H1 (cell line): ENCODE measurements at regions not wholly inside any gene's neighbourhood (a gene's known extent, or its start where the extent isn't known, plus 50 kb on each side); places are given as distances from the start of the nearest gene placed in this dataset.

Source experiments
- CTCF ChIA-PET: fragments of 300-600 bp; sonication (Branson Sonifier 250); formaldehyde crosslinking; loops from one replicate; lab custom pipeline; 2021; ENCODE audit not compliant: partially characterized antibody; lab: Charles Lee
- POLR2A ChIA-PET: fragments of 300-600 bp; sonication (Branson Sonifier 250); formaldehyde crosslinking; loops from one replicate; lab custom pipeline; 2021; ENCODE audit warnings: inconsistent platforms; ENCODE audit not compliant: partially characterized antibody; lab: Charles Lee
- DNase-seq, 2 experiments: peaks; one replicate each; pipeline versions ENCODE4 v3.0.0 to v3.0.0-alpha.2; 2010 to 2022; ENCODE audit warnings: low spot score in 2 of 2, low read depth in 1 of 2, mixed read lengths in 1 of 2
- FAIRE-seq: peaks from 2 replicates; lab custom pipeline; 2011; peaks lifted over from hg19 to GRCh38; lab: Jason Lieb, UNC
- H2AFZ ChIP-seq: 2 replicates; pipeline ENCODE4 v1.8.1; 2012; ENCODE audit warnings: low read length, inconsistent platforms
- H2AK5ac ChIP-seq: 2 replicates; pipeline ENCODE4 v1.6.1; 2013; ENCODE audit warnings: low read depth, low read length
- H2BK120ac ChIP-seq: replicated peaks from 2 replicates; pipeline ENCODE3; 2013; ENCODE audit warnings: low read depth, low read length, inconsistent platforms
- H2BK12ac ChIP-seq: 2 replicates; pipeline ENCODE4 v1.6.1; 2013; ENCODE audit warnings: low read depth, low read length
- H2BK15ac ChIP-seq: 2 replicates; pipeline ENCODE4 v1.6.1; 2013; ENCODE audit warnings: low read length
- H2BK20ac ChIP-seq: 2 replicates; pipeline ENCODE4 v1.6.1; 2013; ENCODE audit warnings: low read length
- H2BK5ac ChIP-seq: 2 replicates; pipeline ENCODE4 v1.6.1; 2013; ENCODE audit warnings: low read depth, low read length
- H3K14ac ChIP-seq: 2 replicates; pipeline ENCODE4 v1.6.1; 2013; ENCODE audit warnings: inconsistent platforms; ENCODE audit not compliant: insufficient read length
- H3K18ac ChIP-seq: 2 replicates; pipeline ENCODE4 v1.6.1; 2013; ENCODE audit warnings: low read length; ENCODE audit errors: extremely low read depth
- H3K23ac ChIP-seq: 2 replicates; pipeline ENCODE4 v1.6.1; 2013; ENCODE audit warnings: inconsistent platforms; ENCODE audit not compliant: insufficient read length
- H3K23me2 ChIP-seq: 2 replicates; pipeline ENCODE4 v1.6.1; 2013; ENCODE audit warnings: low read depth, low read length
- H3K27ac ChIP-seq: 2 replicates; pipeline ENCODE4 v1.6.1; 2011; ENCODE audit warnings: low read depth, low read length, inconsistent platforms
- H3K27me3 ChIP-seq, 4 experiments: replicated peaks in 1 of 4; 1 replicate in 1 of 4; 2 replicates in 3 of 4; pipeline versions ENCODE4 v1.6.1 to v1.8.1; 2011 to 2013; ENCODE audit warnings: low read length in 3 of 4, mild to moderate bottlenecking in 3 of 4, inconsistent platforms in 2 of 4, mixed read lengths in 2 of 4, moderate library complexity in 1 of 4; ENCODE audit not compliant: control insufficient read depth in 3 of 4, insufficient read depth in 3 of 4; ENCODE audit errors: extremely low read depth in 1 of 4
- H3K36me3 ChIP-seq, 4 experiments: 2 replicates each; pipeline versions ENCODE4 v1.6.1 to v1.8.1; 2011 to 2013; ENCODE audit warnings: mild to moderate bottlenecking in 4 of 4, low read length in 3 of 4, moderate library complexity in 2 of 4, control low read depth in 1 of 4, inconsistent platforms in 1 of 4; ENCODE audit not compliant: insufficient read depth in 4 of 4, control insufficient read depth in 2 of 4
- H3K4ac ChIP-seq: replicated peaks from 2 replicates; pipeline ENCODE3; 2013; ENCODE audit warnings: low read length, low read depth, mixed read lengths, inconsistent platforms; ENCODE audit not compliant: insufficient read length
- H3K4me1 ChIP-seq, 4 experiments: replicated peaks in 1 of 4; 1 replicate in 1 of 4; 2 replicates in 3 of 4; pipeline versions ENCODE4 v1.6.1 to v1.8.1; 2011 to 2013; ENCODE audit warnings: low read length in 3 of 4, inconsistent platforms in 2 of 4, mixed read lengths in 1 of 4; ENCODE audit not compliant: insufficient read depth in 4 of 4, control insufficient read depth in 3 of 4
- H3K4me2 ChIP-seq, 2 experiments: 2 replicates each; pipeline versions ENCODE4 v1.6.1 to v1.8.1; 2011 to 2013; ENCODE audit warnings: low read depth in 2 of 2, low read length in 2 of 2, control low read depth in 1 of 2, inconsistent platforms in 1 of 2, mild to moderate bottlenecking in 1 of 2; ENCODE audit not compliant: insufficient read depth in 1 of 2
- H3K4me3 ChIP-seq, 4 experiments: fragments of 200-600, 300-600 bp in 1 of 4; sonication (generic), shearing (Covaris generic), sonication (Bioruptor Twin) in 1 of 4; 2 replicates each; pipeline versions ENCODE4 v1.5.1 to v1.8.1; 2011 to 2016; ENCODE audit warnings: low read length in 4 of 4, low read depth in 3 of 4, control low read depth in 2 of 4, inconsistent platforms in 2 of 4, mild to moderate bottlenecking in 2 of 4, mixed read lengths in 1 of 4, moderate library complexity in 1 of 4; ENCODE audit not compliant: insufficient read depth in 2 of 4; ENCODE audit errors: extremely low read depth in 1 of 4
- H3K56ac ChIP-seq: replicated peaks from 2 replicates; pipeline ENCODE3; 2013; ENCODE audit warnings: low read depth, mild to moderate bottlenecking, mixed read lengths, low read length, inconsistent platforms; ENCODE audit not compliant: insufficient read length
- H3K79me1 ChIP-seq: 2 replicates; pipeline ENCODE4 v1.6.1; 2013; ENCODE audit warnings: low read depth, low read length, control low read depth
- H3K79me2 ChIP-seq, 2 experiments: 2 replicates each; pipeline versions ENCODE4 v1.6.1 to v1.8.1; 2012 to 2013; ENCODE audit warnings: low read length in 2 of 2, mild to moderate bottlenecking in 2 of 2, inconsistent platforms in 1 of 2; ENCODE audit not compliant: insufficient read depth in 2 of 2, control insufficient read depth in 1 of 2
- H3K9ac ChIP-seq, 4 experiments: replicated peaks in 1 of 4; 1 replicate in 1 of 4; 2 replicates in 3 of 4; pipeline versions ENCODE4 v1.6.1 to v1.8.1; 2011 to 2013; ENCODE audit warnings: low read depth in 3 of 4, low read length in 3 of 4, control low read depth in 2 of 4, mild to moderate bottlenecking in 2 of 4, moderate library complexity in 2 of 4, inconsistent platforms in 1 of 4; ENCODE audit errors: extremely low read depth in 1 of 4
- H3K9me3 ChIP-seq, 2 experiments: 2 replicates each; pipeline versions ENCODE4 v1.6.1 to v1.8.1; 2012 to 2013; ENCODE audit warnings: mild to moderate bottlenecking in 2 of 2, moderate library complexity in 2 of 2, control low read depth in 1 of 2, inconsistent platforms in 1 of 2, low read depth in 1 of 2, low read length in 1 of 2, mixed read lengths in 1 of 2; ENCODE audit not compliant: insufficient read depth in 2 of 2
- H4K20me1 ChIP-seq, 2 experiments: replicated peaks in 1 of 2; 2 replicates each; pipeline versions ENCODE3 to v1.8.1; 2011 to 2013; ENCODE audit warnings: inconsistent platforms in 2 of 2, low read length in 2 of 2, mild to moderate bottlenecking in 1 of 2; ENCODE audit not compliant: insufficient read depth in 2 of 2, control insufficient read depth in 1 of 2
- H4K5ac ChIP-seq: 2 replicates; pipeline ENCODE4 v1.6.1; 2013; ENCODE audit warnings: low read length, low read depth, mixed read lengths, inconsistent platforms; ENCODE audit not compliant: insufficient read length
- H4K8ac ChIP-seq: 2 replicates; pipeline ENCODE4 v1.8.0; 2013; ENCODE audit warnings: mild to moderate bottlenecking, moderate library complexity, low read length, inconsistent platforms; ENCODE audit not compliant: insufficient read depth; ENCODE audit errors: extremely low read depth
- H4K91ac ChIP-seq: replicated peaks from 2 replicates; pipeline ENCODE3; 2013; ENCODE audit warnings: low read length, mixed read lengths, inconsistent platforms; ENCODE audit not compliant: insufficient read length
- ASH2L ChIP-seq: fragments of 200-600, 300-600 bp; sonication (generic); IDR thresholded peaks from one replicate; pipeline ENCODE4 v1.7.1; 2017; ENCODE audit warnings: low read length
- BACH1 ChIP-seq: IDR thresholded peaks from 2 replicates; pipeline ENCODE4 v1.6.1; 2012; ENCODE audit warnings: low read length, improper control_type of control experiment
- CBX5 ChIP-seq: fragments of 300-800, 300-1000 bp; sonication (generic); IDR thresholded peaks from 2 replicates; pipeline ENCODE4 v1.7.1; 2016; ENCODE audit warnings: antibody characterized with exemption, low read length, low read depth
- CTBP2 ChIP-seq: IDR thresholded peaks from 2 replicates; pipeline ENCODE4 v1.7.0; 2011; ENCODE audit warnings: borderline replicate concordance, mild to moderate bottlenecking, moderate library complexity, mixed read lengths, low read length; ENCODE audit not compliant: insufficient read depth, insufficient read length
- EGR1 ChIP-seq: IDR thresholded peaks from 2 replicates; pipeline ENCODE4 v1.6.1; 2011; ENCODE audit warnings: low read depth, low read length, borderline replicate concordance
- KDM4A ChIP-seq: IDR thresholded peaks from one replicate; pipeline ENCODE4 v1.7.1; 2012; ENCODE audit warnings: low read depth, mild to moderate bottlenecking, moderate library complexity, low read length, inconsistent platforms; ENCODE audit not compliant: severe bottlenecking
- MAX ChIP-seq: IDR thresholded peaks from 2 replicates; pipeline ENCODE4 v1.6.1; 2012; ENCODE audit warnings: inconsistent platforms
- POLR2A ChIP-seq, 2 experiments: IDR thresholded peaks; 1 replicate in 1 of 2; 2 replicates in 1 of 2; pipeline ENCODE4 v1.6.1; 2011; ENCODE audit warnings: low read depth in 2 of 2, low read length in 2 of 2, mild to moderate bottlenecking in 2 of 2; ENCODE audit errors: control extremely low read depth in 1 of 2
- RBBP5 ChIP-seq: IDR thresholded peaks from 2 replicates; pipeline ENCODE4 v1.7.1; 2012; ENCODE audit warnings: low read depth, mild to moderate bottlenecking, inconsistent platforms, low read length, moderate library complexity, borderline replicate concordance
- SAP30 ChIP-seq: fragments of 300-600 bp; sonication (generic); IDR thresholded peaks from 2 replicates; pipeline ENCODE4 v1.7.1; 2012; ENCODE audit warnings: low read length, moderate library complexity, mild to moderate bottlenecking, inconsistent platforms; ENCODE audit not compliant: insufficient read depth, insufficient replicate concordance
- SIRT6 ChIP-seq: IDR thresholded peaks from one replicate; pipeline ENCODE4 v1.7.1; 2012; ENCODE audit warnings: low read length, inconsistent platforms
- SIX5 ChIP-seq: IDR thresholded peaks from 2 replicates; pipeline ENCODE4 v1.6.1; 2011; ENCODE audit warnings: mild to moderate bottlenecking, low read depth, low read length
- TAF1 ChIP-seq: IDR thresholded peaks from 2 replicates; pipeline ENCODE4 v1.6.1; 2011; ENCODE audit warnings: mild to moderate bottlenecking, low read depth, low read length
- TBP ChIP-seq: IDR thresholded peaks from 2 replicates; pipeline ENCODE4 v1.6.1; 2011; ENCODE audit warnings: low read depth, low read length, improper control_type of control experiment
- USF2 ChIP-seq: IDR thresholded peaks from 2 replicates; pipeline ENCODE4 v1.6.1; 2011; ENCODE audit warnings: low read length, improper control_type of control experiment
- WGBS, 2 experiments: shearing (Covaris generic) in 1 of 2; methylation state at CpG; one replicate each; pipeline versions ENCODE4 v1.1.6 to v1.1.7; 2013 to 2015; ENCODE audit warnings: low lambda C conversion rate in 2 of 2, mixed read lengths in 2 of 2, inconsistent platforms in 1 of 2, low coverage in 1 of 2, missing lambda C conversion rate in 1 of 2; ENCODE audit not compliant: insufficient replicate concordance in 2 of 2, insufficient coverage in 1 of 2, insufficient read length in 1 of 2; ENCODE audit errors: extremely low coverage in 1 of 2, missing lambda C conversion rate in 1 of 2; 5-methylcytosine and 5-hydroxymethylcytosine counted together

DNA sequence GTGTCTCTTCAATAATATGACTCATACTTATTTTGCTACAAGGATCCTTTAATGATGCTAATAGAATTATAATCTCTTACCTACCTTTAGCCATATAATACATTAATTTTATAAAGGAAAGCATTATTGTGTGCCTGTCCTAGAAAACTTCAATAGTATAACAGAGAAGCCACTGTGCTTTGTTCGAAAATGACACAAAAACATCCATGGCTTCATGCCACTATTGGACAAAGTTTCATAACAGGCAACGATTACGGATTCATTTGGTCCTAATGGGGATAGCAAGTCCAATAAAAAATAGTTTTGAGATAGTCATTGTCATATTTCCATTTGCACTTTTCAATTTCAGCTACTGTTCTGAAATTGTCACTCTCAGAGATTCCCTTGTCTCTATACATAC is 52.5 kb upstream of the CCDC150 start:
- no peak overlapping the region for H3K4me2 ChIP-seq
- H3K9ac ChIP-seq: no peak overlapping the region
- no peaks in the 10 kb centered on the region for H3K23me2 ChIP-seq
- no peak overlapping the region for H2BK120ac ChIP-seq
- H2BK12ac ChIP-seq: no peak overlapping the region
- no peaks in the 10 kb centered on the region for H3K79me2 ChIP-seq
- H4K5ac ChIP-seq: no peak overlapping the region
- H3K56ac ChIP-seq: no peak overlapping the region
- no peak overlapping the region for H3K23ac ChIP-seq
- DNase-seq (no peak), FAIRE-seq (no peak)
- no peak overlapping the region for H4K8ac ChIP-seq
- peaks cover 0 to 9% (median 3%) of the 10 kb centered on the region in 4 experiments; a peak in 2 of 7 replicates for H3K27me3 ChIP-seq
- H4K91ac ChIP-seq: no peak overlapping the region
- H4K20me1 ChIP-seq: no peaks in the 10 kb centered on the region
- H3K4ac ChIP-seq: no peak overlapping the region
- ChIA-PET CTCF (no interaction called here), POLR2A (no interaction called here)
- no peak overlapping the region for H2BK15ac ChIP-seq
- no peak overlapping the region for H2BK20ac ChIP-seq
- 91% methylated on average over 3 of the region's 3 CpGs; no CpG with 5 or more reads in 1 of the 2 experiments for WGBS, 2 experiments
- no peak overlapping the region for H2BK5ac ChIP-seq
- no peak overlapping the region for H3K14ac ChIP-seq
- H3K4me1 ChIP-seq: peaks cover 0 to 3% (median 0%) of the 10 kb centered on the region in 4 experiments; a peak in 1 of 7 replicates
- no peak overlapping the region for H3K18ac ChIP-seq
- H3K9me3 ChIP-seq: no peaks in the 10 kb centered on the region; a peak in 1 of 4 replicates
- H3K4me3 ChIP-seq: no peak overlapping the region
- no peak overlapping the region for H3K27ac ChIP-seq
- H2AFZ ChIP-seq: no peak overlapping the region
- no peaks in the 10 kb centered on the region for H3K79me1 ChIP-seq
- H2AK5ac ChIP-seq: no peak overlapping the region
- H3K36me3 ChIP-seq: no peaks in the 10 kb centered on the region
- TF ChIP-seq MAX: no peak
- TF ChIP-seq CTBP2: no peak
- no peak for TF ChIP-seq SAP30
- no peak for TF ChIP-seq TAF1
- TF ChIP-seq USF2: no peak
- no peak for TF ChIP-seq BACH1
- no peak for TF ChIP-seq SIRT6
- TF ChIP-seq ASH2L: no peak
- no peak for TF ChIP-seq KDM4A
- TF ChIP-seq RBBP5: no peak
- no peak for TF ChIP-seq TBP
- no peak for TF ChIP-seq SIX5
- no peak for TF ChIP-seq POLR2A (IDR thresholded peaks at IDR 0.05; ENCODE audit: control extremely low read depth in 1 of 2, low read depth in 2 of 2, low read length in 2 of 2)
- TF ChIP-seq CBX5: no peak
- TF ChIP-seq EGR1: no peak
